GM12891 (cell line): ENCODE measurements at regions not wholly inside any gene's neighbourhood (a gene's known extent, or its start where the extent isn't known, plus 50 kb on each side); places are given as distances from the start of the nearest gene placed in this dataset.

Experiments
- PAX5 ChIP-seq: IDR thresholded peaks from 2 replicates; pipeline ENCODE4 v1.6.1; 2011; ENCODE audit warnings: low read length, moderate library complexity, mild to moderate bottlenecking; ENCODE audit not compliant: insufficient read depth, severe bottlenecking
- POLR2A ChIP-seq: IDR thresholded peaks from 2 replicates; pipeline ENCODE4 v1.6.1; 2011; ENCODE audit warnings: low read depth, low read length, control low read depth
- POLR2AphosphoS5 ChIP-seq: IDR thresholded peaks from 2 replicates; pipeline ENCODE4 v1.6.1; 2011; ENCODE audit warnings: low read depth, low read length, control low read depth
- POU2F2 ChIP-seq: IDR thresholded peaks from 2 replicates; pipeline ENCODE4 v1.6.1; 2011; ENCODE audit warnings: low read depth, mild to moderate bottlenecking, control low read depth, low read length, moderate library complexity
- SPI1 ChIP-seq: IDR thresholded peaks from 2 replicates; pipeline ENCODE4 v1.6.1; 2011; ENCODE audit warnings: low read depth, low read length, control low read depth
- TAF1 ChIP-seq: IDR thresholded peaks from 2 replicates; pipeline ENCODE4 v1.6.1; 2011; ENCODE audit warnings: low read depth, low read length, control low read depth

DNA sequence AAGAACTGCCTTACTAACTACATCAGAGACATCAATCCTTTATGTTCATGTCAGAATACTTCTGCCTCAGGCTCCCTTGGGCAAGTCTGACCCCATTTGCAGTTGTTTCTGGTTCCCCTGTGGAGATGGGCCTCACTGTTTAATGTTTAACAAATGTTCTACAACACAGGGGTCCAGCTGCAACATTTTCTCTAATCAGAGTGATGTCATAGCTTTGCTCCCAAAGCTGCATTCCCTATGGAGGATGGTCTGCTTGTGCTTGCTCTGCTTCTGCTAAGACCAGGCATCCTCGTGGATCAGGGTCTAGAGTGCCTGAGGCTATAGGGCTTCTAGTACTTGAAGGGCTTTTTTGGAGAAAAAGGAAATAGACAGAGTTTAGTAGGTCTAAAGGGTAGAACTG is 1071.2 kb downstream of the TTLL7 start:
- TF ChIP-seq POLR2AphosphoS5 (no peak), SPI1 (no peak), POLR2A (no peak), POU2F2 (no peak), TAF1 (no peak), PAX5 (no peak)
